Renal pelvis (tissue), 1 donor: ENCODE measurements at regions not wholly inside any gene's neighbourhood (a gene's known extent, or its start where the extent isn't known, plus 50 kb on each side); places are given as distances from the start of the nearest gene placed in this dataset.

Experiments
- DNase-seq: peaks from one replicate; pipeline ENCODE4 v3.0.0-alpha.2; 2013

DNA sequence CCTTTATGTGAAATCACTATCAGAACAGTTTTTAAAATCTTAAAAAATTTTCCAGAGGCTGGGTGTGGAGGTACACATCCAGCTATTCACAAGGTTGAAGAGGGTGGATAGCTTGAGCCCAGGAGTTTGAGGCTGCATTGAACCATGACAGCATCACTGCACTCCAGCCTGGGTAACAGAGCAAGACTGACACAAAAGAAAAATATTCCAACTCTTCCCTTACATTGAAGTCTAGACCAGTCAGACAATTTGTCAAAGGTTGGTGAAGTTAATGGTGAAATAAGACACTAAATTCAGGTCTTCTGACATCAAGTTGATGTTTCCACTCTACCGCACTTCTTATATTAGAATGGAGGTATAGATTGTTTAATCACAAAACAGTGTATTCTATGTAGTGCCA lies 52.8 kb downstream of the HYCC2 start:
- DNase-seq = peak; percentile 47

DNA sequence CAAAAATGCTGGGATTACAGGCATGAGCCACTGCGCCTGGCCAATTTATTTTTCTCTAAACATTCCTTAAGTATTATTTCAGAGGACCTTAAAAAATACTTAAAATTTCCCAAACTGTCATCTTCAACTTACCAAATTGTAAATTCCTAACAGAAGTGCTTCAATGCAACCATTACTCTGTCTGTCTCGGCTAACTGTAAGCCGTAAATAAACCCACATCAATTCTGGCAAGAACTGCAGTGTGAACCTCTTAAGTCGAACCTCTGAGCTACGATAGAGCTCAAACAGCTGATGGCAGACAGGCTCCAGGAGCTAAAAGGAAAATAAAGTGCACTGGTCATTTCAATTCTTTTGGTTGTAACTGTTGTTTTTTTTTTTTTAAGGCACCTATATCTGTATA lies 53.4 kb upstream of the ORC2 start:
- DNase-seq = no peak
